Neural cell (in vitro differentiated cells): ENCODE measurements at regions not wholly inside any gene's neighbourhood (a gene's known extent, or its start where the extent isn't known, plus 50 kb on each side); places are given as distances from the start of the nearest gene placed in this dataset.

Source experiments
- EP300 ChIP-seq: fragments of 450-650 bp; conservative IDR thresholded peaks from 2 replicates; pipeline ENCODE4 v1.6.1; 2014; ENCODE audit warnings: antibody characterized with exemption, mild to moderate bottlenecking, moderate library complexity; ENCODE audit not compliant: poor library complexity, severe bottlenecking
- EZH2 ChIP-seq: fragments of 200-600, 300-800 bp; shearing (Covaris generic), sonication (generic); IDR thresholded peaks from 2 replicates; pipeline ENCODE4 v1.6.1; 2014; ENCODE audit warnings: antibody characterized with exemption, low read length, borderline replicate concordance, mild to moderate bottlenecking; ENCODE audit not compliant: insufficient read depth, poor library complexity, severe bottlenecking
- POLR2AphosphoS5 ChIP-seq: IDR thresholded peaks from 2 replicates; pipeline ENCODE4 v1.6.1; 2012
- RAD21 ChIP-seq: fragments of 450-650 bp; conservative IDR thresholded peaks from 2 replicates; pipeline ENCODE4 v1.6.1; 2014; ENCODE audit warnings: antibody characterized with exemption, mild to moderate bottlenecking, moderate library complexity
- SMC3 ChIP-seq: fragments of 450-650 bp; conservative IDR thresholded peaks from 2 replicates; pipeline ENCODE4 v1.6.1; 2014; ENCODE audit warnings: antibody characterized with exemption, mild to moderate bottlenecking, moderate library complexity; ENCODE audit not compliant: poor library complexity
- TAF1 ChIP-seq: IDR thresholded peaks from 2 replicates; pipeline ENCODE4 v1.6.1; 2012; ENCODE audit warnings: low read depth
- TF ChIP-seq, protein P1 (sequence below): fragments of 450-650 bp; IDR thresholded peaks from 2 replicates; pipeline ENCODE4 v1.5.1; 2014; ENCODE audit warnings: antibody characterized with exemption, mild to moderate bottlenecking, moderate library complexity; ENCODE audit not compliant: poor library complexity, severe bottlenecking

DNA sequence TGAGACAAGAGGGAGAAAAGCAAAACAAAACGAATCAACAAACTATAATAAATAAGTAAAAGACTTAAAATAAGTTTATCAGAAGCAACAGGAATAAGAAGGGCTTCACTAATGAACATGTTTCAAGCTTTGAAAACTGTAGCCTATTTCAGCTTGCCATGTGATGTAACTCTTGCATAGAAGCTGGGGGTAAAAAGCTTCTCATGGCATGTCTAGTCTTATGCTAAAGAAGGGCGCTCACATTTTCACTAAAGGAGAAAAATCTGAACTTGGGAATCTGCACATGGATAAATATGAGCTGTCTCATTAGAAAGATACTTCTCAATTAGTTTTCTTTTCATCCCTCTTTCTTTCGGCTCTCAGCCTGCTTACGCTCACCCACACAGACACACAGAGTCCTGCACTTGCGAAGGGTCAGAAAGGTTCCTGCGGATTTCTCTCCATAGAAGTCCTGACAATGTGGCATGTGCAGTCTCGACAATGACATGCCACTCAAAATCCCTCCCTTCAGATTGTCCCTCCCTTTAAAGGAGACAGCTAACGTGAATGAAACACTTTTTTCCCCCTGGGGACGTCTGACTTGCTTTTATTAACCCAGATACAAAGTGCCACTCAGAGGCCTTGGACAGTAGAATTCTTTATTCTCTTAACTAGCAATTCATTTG, 568.9 kb upstream of the NR2F2 start:
- TF ChIP-seq, protein P1, sequence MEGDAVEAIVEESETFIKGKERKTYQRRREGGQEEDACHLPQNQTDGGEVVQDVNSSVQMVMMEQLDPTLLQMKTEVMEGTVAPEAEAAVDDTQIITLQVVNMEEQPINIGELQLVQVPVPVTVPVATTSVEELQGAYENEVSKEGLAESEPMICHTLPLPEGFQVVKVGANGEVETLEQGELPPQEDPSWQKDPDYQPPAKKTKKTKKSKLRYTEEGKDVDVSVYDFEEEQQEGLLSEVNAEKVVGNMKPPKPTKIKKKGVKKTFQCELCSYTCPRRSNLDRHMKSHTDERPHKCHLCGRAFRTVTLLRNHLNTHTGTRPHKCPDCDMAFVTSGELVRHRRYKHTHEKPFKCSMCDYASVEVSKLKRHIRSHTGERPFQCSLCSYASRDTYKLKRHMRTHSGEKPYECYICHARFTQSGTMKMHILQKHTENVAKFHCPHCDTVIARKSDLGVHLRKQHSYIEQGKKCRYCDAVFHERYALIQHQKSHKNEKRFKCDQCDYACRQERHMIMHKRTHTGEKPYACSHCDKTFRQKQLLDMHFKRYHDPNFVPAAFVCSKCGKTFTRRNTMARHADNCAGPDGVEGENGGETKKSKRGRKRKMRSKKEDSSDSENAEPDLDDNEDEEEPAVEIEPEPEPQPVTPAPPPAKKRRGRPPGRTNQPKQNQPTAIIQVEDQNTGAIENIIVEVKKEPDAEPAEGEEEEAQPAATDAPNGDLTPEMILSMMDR, result no peak
- TF ChIP-seq POLR2AphosphoS5 (no peak), EZH2 (no peak), SMC3 (no peak), TAF1 (no peak), RAD21 (no peak), EP300 (peak; percentile 39)
